Left lung (tissue), 4 donors: ENCODE measurements at regions not wholly inside any gene's neighbourhood (a gene's known extent, or its start where the extent isn't known, plus 50 kb on each side); places are given as distances from the start of the nearest gene placed in this dataset.

ENCODE experiments used
- ATAC-seq: fragments of 200-7000 bp; cut with Tn5 transposase; one replicate; pipeline ENCODE4 v1.9.1; 2020; ENCODE audit warnings: moderate library complexity
- DNase-seq, 4 donors: peaks; one replicate each; pipeline ENCODE4 v3.0.0-alpha.2; 2013 to 2020
- H3K27ac ChIP-seq, 2 donors: fragments of 200-600 bp; sonication (generic) in 1 of 2; one replicate each; pipeline versions ENCODE4 v1.5.0 to v1.8.0; 2020 to 2021
- H3K27me3 ChIP-seq, 2 donors: fragments of 200-600 bp; sonication (generic) in 1 of 2; one replicate each; pipeline versions ENCODE4 v1.5.0 to v1.8.0; 2020 to 2021
- H3K36me3 ChIP-seq, 2 donors: fragments of 200-600 bp; sonication (generic) in 1 of 2; one replicate each; pipeline versions ENCODE4 v1.5.0 to v1.8.0; 2020 to 2021
- H3K4me1 ChIP-seq, 2 donors: fragments of 200-600 bp; one replicate each; pipeline ENCODE4 v1.8.0; 2021
- H3K4me3 ChIP-seq, 2 donors: fragments of 200-600 bp; sonication (generic) in 1 of 2; one replicate each; pipeline versions ENCODE4 v1.5.0 to v1.8.0; 2020 to 2021; ENCODE audit warnings: mild to moderate bottlenecking in 1 of 2
- H3K9me3 ChIP-seq, 2 donors: fragments of 200-600 bp; sonication (generic) in 1 of 2; one replicate each; pipeline versions ENCODE4 v1.5.0 to v1.8.0; 2020 to 2021
- intact Hi-C, 2 donors: fragments of 100-400 bp; cut with DNase I; formaldehyde crosslinking; loops; one replicate each; pipeline versions ENCODE4 v1.11.2 to v1.14.2; 2022
- TF ChIP-seq, protein P1 (sequence below), 2 donors: fragments of 200-600 bp; sonication (generic) in 1 of 2; IDR thresholded peaks; one replicate each; pipeline versions ENCODE4 v1.5.0 to v1.8.0; 2021; ENCODE audit warnings: antibody characterized with exemption in 2 of 2
- donor health status: DM: no; HTN: yes; CAD: no.
- donor health status: DM: no; HTN: no; CAD: no.

- intact Hi-C loops = no loop called here
- no peak for ATAC-seq
- H3K27ac ChIP-seq = no peak overlapping the region
- H3K27me3 ChIP-seq = no peaks in the 10 kb centered on the region
- H3K9me3 ChIP-seq = no peaks in the 10 kb centered on the region
- no peak overlapping the region for H3K4me3 ChIP-seq
- no peak for DNase-seq
- H3K36me3 ChIP-seq = no peaks in the 10 kb centered on the region
- TF ChIP-seq, protein P1, sequence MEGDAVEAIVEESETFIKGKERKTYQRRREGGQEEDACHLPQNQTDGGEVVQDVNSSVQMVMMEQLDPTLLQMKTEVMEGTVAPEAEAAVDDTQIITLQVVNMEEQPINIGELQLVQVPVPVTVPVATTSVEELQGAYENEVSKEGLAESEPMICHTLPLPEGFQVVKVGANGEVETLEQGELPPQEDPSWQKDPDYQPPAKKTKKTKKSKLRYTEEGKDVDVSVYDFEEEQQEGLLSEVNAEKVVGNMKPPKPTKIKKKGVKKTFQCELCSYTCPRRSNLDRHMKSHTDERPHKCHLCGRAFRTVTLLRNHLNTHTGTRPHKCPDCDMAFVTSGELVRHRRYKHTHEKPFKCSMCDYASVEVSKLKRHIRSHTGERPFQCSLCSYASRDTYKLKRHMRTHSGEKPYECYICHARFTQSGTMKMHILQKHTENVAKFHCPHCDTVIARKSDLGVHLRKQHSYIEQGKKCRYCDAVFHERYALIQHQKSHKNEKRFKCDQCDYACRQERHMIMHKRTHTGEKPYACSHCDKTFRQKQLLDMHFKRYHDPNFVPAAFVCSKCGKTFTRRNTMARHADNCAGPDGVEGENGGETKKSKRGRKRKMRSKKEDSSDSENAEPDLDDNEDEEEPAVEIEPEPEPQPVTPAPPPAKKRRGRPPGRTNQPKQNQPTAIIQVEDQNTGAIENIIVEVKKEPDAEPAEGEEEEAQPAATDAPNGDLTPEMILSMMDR (IDR thresholded peaks at IDR 0.05) = no peak
- no peaks in the 10 kb centered on the region for H3K4me1 ChIP-seq
These were observed 51.4 kb upstream of the SOX2 start for GRCh38 chr3:181660337-181660736.

- H3K4me1 ChIP-seq = no peaks in the 10 kb centered on the region
- no peak overlapping the region for H3K4me3 ChIP-seq
- no peak overlapping the region for H3K27ac ChIP-seq
- no peaks in the 10 kb centered on the region for H3K36me3 ChIP-seq
- H3K27me3 ChIP-seq = no peaks in the 10 kb centered on the region
- H3K9me3 ChIP-seq = no peaks in the 10 kb centered on the region
- DNase-seq (no peak), ATAC-seq (no peak)
- intact Hi-C loops = no loop called here
- TF ChIP-seq, protein P1 (IDR thresholded peaks at IDR 0.05) = no peak
These were observed 74.3 kb upstream of the SOX2 start for GRCh38 chr3:181637456-181637855.

- Histone ChIP-seq H3K4me3 (no peak overlapping the region), H3K36me3 (no peaks in the 10 kb centered on the region), H3K4me1 (no peaks in the 10 kb centered on the region), H3K27ac (no peak overlapping the region), H3K27me3 (no peaks in the 10 kb centered on the region), H3K9me3 (no peaks in the 10 kb centered on the region)
- DNase-seq = no peak
- intact Hi-C loops = no loop called here
- TF ChIP-seq, protein P1 (IDR thresholded peaks at IDR 0.05) = no peak
- ATAC-seq = no peak
These were observed 74.7 kb upstream of the SOX2 start for GRCh38 chr3:181637056-181637455.

- Histone ChIP-seq H3K9me3 (no peaks in the 10 kb centered on the region), H3K27me3 (no peaks in the 10 kb centered on the region), H3K4me1 (no peaks in the 10 kb centered on the region), H3K4me3 (no peak overlapping the region), H3K27ac (no peak overlapping the region), H3K36me3 (no peaks in the 10 kb centered on the region)
- TF ChIP-seq, protein P1 (IDR thresholded peaks at IDR 0.05) = no peak
- no peak for ATAC-seq
- no peak for DNase-seq
- intact Hi-C loops = no loop called here
These were observed 76.6 kb upstream of the SOX2 start for GRCh38 chr3:181635141-181635540.

DNA sequence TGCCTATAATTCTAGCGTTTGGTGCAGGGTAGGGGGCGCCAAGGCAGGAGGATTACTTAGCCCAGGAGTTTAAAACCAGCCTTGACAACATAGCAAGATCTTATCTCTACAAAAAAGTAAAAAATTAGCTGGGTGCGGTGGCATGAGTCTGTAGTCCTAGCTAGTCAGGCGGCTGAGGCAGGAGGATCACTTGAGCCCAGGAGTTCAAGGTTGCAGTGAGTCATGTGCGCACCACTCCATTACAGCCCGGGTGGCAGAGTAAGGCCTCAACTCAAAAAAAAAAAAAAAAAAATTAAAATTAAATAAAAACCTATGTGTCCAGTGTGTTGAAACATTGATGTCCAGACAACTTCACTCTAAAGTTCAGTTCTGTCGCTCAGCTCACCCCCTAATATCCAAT is 78.2 kb upstream of the SOX2 start:
- no peak overlapping the region for H3K4me3 ChIP-seq
- H3K27ac ChIP-seq = no peak overlapping the region
- DNase-seq = no peak
- intact Hi-C loops = no loop called here
- H3K27me3 ChIP-seq = no peaks in the 10 kb centered on the region
- no peak for ATAC-seq
- H3K9me3 ChIP-seq = no peaks in the 10 kb centered on the region
- H3K4me1 ChIP-seq = no peaks in the 10 kb centered on the region
- no peaks in the 10 kb centered on the region for H3K36me3 ChIP-seq
- TF ChIP-seq, protein P1 (IDR thresholded peaks at IDR 0.05) = no peak
